ENCODE measurements at regions not wholly inside any gene's neighbourhood (a gene's known extent, or its start where the extent isn't known, plus 50 kb on each side); places are given as distances from the start of the nearest gene placed in this dataset.

- no peak overlapping the region for H3K4me3 ChIP-seq (ENCODE audit: severe bottlenecking)
- no peaks in the 10 kb centered on the region for H3K36me3 ChIP-seq (ENCODE audit: low read depth)
- TF ChIP-seq, protein P1, sequence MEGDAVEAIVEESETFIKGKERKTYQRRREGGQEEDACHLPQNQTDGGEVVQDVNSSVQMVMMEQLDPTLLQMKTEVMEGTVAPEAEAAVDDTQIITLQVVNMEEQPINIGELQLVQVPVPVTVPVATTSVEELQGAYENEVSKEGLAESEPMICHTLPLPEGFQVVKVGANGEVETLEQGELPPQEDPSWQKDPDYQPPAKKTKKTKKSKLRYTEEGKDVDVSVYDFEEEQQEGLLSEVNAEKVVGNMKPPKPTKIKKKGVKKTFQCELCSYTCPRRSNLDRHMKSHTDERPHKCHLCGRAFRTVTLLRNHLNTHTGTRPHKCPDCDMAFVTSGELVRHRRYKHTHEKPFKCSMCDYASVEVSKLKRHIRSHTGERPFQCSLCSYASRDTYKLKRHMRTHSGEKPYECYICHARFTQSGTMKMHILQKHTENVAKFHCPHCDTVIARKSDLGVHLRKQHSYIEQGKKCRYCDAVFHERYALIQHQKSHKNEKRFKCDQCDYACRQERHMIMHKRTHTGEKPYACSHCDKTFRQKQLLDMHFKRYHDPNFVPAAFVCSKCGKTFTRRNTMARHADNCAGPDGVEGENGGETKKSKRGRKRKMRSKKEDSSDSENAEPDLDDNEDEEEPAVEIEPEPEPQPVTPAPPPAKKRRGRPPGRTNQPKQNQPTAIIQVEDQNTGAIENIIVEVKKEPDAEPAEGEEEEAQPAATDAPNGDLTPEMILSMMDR (IDR thresholded peaks at IDR 0.05; ENCODE audit: poor library complexity, severe bottlenecking) = no peak
- peaks cover 7% of the 10 kb centered on the region for H3K4me1 ChIP-seq (ENCODE audit: insufficient read depth, poor library complexity, severe bottlenecking)
- ATAC-seq (ENCODE audit: low read depth) (no peak), DNase-seq (ENCODE audit: low spot score) (no peak)
- no peaks in the 10 kb centered on the region for H3K27me3 ChIP-seq (ENCODE audit: insufficient read depth, poor library complexity, severe bottlenecking)
- H3K9me3 ChIP-seq (ENCODE audit: severe bottlenecking) = no peaks in the 10 kb centered on the region
- H3K27ac ChIP-seq (ENCODE audit: poor library complexity, severe bottlenecking) = no peak overlapping the region
These were observed 228.1 kb upstream of the CITED2 start for GRCh38 chr6:139602577-139602976.

DNA sequence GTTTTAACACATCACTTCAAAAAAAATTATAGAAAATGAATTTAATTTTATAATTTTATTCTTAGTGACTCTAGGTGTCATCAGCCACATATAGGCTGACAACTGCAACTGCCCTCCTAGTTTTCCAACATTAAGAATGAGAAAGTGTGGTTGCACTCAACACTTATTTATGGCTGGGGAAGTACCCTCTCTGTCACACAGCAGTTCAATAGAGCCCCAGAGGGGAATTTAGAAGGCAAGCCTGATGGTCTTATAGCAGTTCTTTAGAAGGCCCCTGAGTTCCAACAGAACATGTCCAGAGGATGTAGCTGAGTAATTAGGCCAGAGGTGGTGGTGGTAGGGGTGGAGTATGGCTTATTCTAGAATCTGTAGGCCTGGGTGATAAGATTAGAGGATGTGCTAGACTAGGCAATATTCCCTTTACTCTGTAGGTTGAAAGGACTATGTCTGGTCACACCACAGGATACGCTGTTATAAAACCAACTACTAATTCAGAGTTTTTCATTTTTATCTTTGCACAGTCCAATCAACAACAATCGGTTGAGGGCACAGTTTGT is 226.5 kb upstream of the CITED2 start:
- no peaks in the 10 kb centered on the region for H3K9me3 ChIP-seq (ENCODE audit: severe bottlenecking)
- DNase-seq (ENCODE audit: low spot score) = no peak
- TF ChIP-seq, protein P1 (IDR thresholded peaks at IDR 0.05; ENCODE audit: poor library complexity, severe bottlenecking) = no peak
- no peak for ATAC-seq (ENCODE audit: low read depth)
- no peaks in the 10 kb centered on the region for H3K36me3 ChIP-seq (ENCODE audit: low read depth)
- H3K27me3 ChIP-seq (ENCODE audit: insufficient read depth, poor library complexity, severe bottlenecking) = no peaks in the 10 kb centered on the region
- H3K27ac ChIP-seq (ENCODE audit: poor library complexity, severe bottlenecking) = no peak overlapping the region
- no peak overlapping the region for H3K4me3 ChIP-seq (ENCODE audit: severe bottlenecking)
- H3K4me1 ChIP-seq (ENCODE audit: insufficient read depth, poor library complexity, severe bottlenecking) = peaks cover 9% of the 10 kb centered on the region

- DNase-seq (ENCODE audit: low spot score) (no peak), ATAC-seq (ENCODE audit: low read depth) (no peak)
- Histone ChIP-seq H3K27ac (ENCODE audit: poor library complexity, severe bottlenecking) (no peak overlapping the region), H3K4me1 (ENCODE audit: insufficient read depth, poor library complexity, severe bottlenecking) (peaks cover 9% of the 10 kb centered on the region), H3K4me3 (ENCODE audit: severe bottlenecking) (no peak overlapping the region), H3K9me3 (ENCODE audit: severe bottlenecking) (no peaks in the 10 kb centered on the region), H3K36me3 (ENCODE audit: low read depth) (no peaks in the 10 kb centered on the region), H3K27me3 (ENCODE audit: insufficient read depth, poor library complexity, severe bottlenecking) (no peaks in the 10 kb centered on the region)
- TF ChIP-seq, protein P1 (IDR thresholded peaks at IDR 0.05; ENCODE audit: poor library complexity, severe bottlenecking) = no peak
These were observed 225.9 kb upstream of the CITED2 start for GRCh38 chr6:139600343-139600742.

DNA sequence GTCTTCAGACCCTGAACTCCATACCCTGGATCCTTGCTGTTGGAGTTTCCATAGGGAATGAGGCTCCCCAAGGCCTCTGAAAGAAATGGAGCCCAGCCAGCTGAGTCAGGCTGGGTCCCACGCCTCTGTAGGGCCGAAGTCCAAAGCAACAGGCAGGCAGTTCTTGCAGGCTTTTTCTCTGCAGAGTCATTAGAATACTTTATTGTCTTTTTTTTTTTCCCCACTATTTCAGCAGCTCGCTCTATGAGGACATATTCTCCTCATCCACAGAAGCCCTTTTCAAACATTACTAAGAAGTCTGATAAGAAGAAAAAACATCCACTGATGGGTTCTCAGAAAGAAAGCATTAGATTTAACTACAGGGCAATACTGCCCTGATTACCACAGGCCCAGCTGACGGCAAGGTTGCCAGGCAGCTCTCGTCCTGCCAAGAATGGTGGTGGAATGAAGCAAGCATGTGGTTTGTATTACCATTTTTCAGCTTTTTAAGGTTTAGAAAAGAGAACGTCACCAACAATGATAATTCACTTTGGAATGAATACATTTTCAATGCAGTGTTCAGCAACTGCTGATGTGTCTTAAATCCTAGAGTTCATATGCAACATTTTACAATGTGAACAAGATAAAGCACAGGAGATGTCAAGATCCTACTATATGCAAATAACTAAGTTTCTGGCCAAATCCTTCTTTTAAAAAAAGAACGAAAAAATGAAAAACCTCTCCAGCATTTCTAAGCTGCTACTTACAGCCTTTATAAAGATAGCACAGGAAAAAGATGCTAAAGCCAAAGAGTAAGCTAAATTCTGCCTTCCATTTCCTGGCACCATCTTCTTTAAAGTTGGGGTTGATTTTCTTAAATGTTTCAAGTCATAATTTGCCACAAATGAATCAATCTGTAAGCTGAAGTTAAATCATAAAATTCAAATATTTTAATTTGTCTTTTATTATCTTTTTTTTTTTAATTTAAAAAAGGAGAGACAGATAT is 223.6 kb upstream of the CITED2 start:
- Histone ChIP-seq H3K4me3 (ENCODE audit: severe bottlenecking) (no peak overlapping the region), H3K4me1 (ENCODE audit: insufficient read depth, poor library complexity, severe bottlenecking) (peaks cover 9% of the 10 kb centered on the region), H3K9me3 (ENCODE audit: severe bottlenecking) (no peaks in the 10 kb centered on the region), H3K27ac (ENCODE audit: poor library complexity, severe bottlenecking) (peak overlapping the region; percentile 55), H3K36me3 (ENCODE audit: low read depth) (no peaks in the 10 kb centered on the region), H3K27me3 (ENCODE audit: insufficient read depth, poor library complexity, severe bottlenecking) (no peaks in the 10 kb centered on the region)
- no peak for DNase-seq (ENCODE audit: low spot score)
- TF ChIP-seq, protein P1 (IDR thresholded peaks at IDR 0.05; ENCODE audit: poor library complexity, severe bottlenecking) = no peak
- ATAC-seq (ENCODE audit: low read depth) = peak; percentile 81

Measured in RWPE2 (cell line).